Effector memory CD8-positive, alpha-beta T cell (primary cell): ENCODE measurements at regions not wholly inside any gene's neighbourhood (a gene's known extent, or its start where the extent isn't known, plus 50 kb on each side); places are given as distances from the start of the nearest gene placed in this dataset.

ENCODE experiments used
- ATAC-seq: fragments of 150-1000 bp; cut with Tn5 transposase; replicated peaks from 2 replicates; pipeline ENCODE4 v1.10.0; 2021; ENCODE audit warnings: mild to moderate bottlenecking, moderate library complexity
- DNase-seq, 3 experiments: peaks; one replicate each; pipeline ENCODE4 v3.0.0; 2021
- H3K27ac Mint-ChIP-seq, 2 donors: one replicate each; pipeline ENCODE4 v1.8.0; 2022; ENCODE audit warnings: mild to moderate bottlenecking in 2 of 2, mixed read lengths in 2 of 2, moderate library complexity in 2 of 2
- H3K27me3 Mint-ChIP-seq, 2 donors: one replicate each; pipeline ENCODE4 v1.8.0; 2022; ENCODE audit warnings: mixed read lengths in 2 of 2
- H3K36me3 Mint-ChIP-seq: one replicate; pipeline ENCODE4 v1.8.0; 2022; ENCODE audit warnings: mild to moderate bottlenecking, moderate library complexity, mixed read lengths; ENCODE audit not compliant: insufficient read depth
- H3K4me1 Mint-ChIP-seq, 2 donors: one replicate each; pipeline ENCODE4 v1.8.0; 2022; ENCODE audit warnings: low read depth in 2 of 2, mixed read lengths in 2 of 2
- H3K4me3 Mint-ChIP-seq, 2 donors: one replicate each; pipeline ENCODE4 v1.8.0; 2022; ENCODE audit warnings: mild to moderate bottlenecking in 2 of 2, mixed read lengths in 2 of 2, moderate library complexity in 2 of 2
- H3K9me3 Mint-ChIP-seq, 2 donors: one replicate each; pipeline ENCODE4 v1.8.0; 2022; ENCODE audit warnings: mixed read lengths in 2 of 2

DNA sequence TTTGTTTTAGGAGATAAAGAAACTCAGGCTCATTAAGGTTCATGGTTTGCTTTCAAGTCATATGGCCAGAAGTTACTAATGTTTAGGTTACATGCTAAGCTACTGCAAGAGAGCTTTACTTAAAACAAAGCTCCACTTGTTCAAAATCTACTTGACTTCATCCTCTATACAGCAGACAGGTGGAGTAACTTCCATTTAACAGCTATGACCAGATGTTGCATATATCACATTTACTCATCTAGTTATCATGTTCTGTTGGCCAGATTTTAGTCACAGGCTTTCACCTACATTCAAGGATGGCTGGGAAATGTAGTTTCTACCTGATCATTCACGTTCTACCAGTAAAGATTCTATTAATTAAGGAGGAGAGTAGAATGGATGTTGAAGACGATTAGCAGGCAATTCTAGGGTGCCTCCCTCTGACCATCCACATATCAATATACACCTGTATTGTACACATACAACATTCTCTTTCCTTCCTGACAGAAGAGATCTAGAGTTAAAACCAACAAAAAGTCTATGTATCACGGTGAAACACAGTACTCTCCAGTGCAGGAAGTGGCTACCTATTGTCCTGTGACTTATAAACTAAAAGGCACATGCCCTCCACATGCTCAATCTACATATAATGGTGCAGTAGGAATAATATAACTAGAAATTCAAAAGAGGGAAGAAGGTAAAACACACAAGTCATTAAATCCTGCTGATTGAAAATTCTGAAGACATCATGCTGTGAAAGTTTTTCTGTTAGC lies 488.0 kb downstream of the MDFIC start:
- H3K9me3 Mint-ChIP-seq, result no peaks in the 10 kb centered on the region
- DNase-seq (no peak), ATAC-seq (no peak)
- H3K4me1 Mint-ChIP-seq, result peaks cover 10 to 17% of the 10 kb centered on the region in 2 donors
- no peaks in the 10 kb centered on the region for H3K27me3 Mint-ChIP-seq
- H3K4me3 Mint-ChIP-seq, result no peak overlapping the region
- peak overlapping the region in 1 of 2 donors; percentile 10 for H3K27ac Mint-ChIP-seq
- H3K36me3 Mint-ChIP-seq, result peaks cover 4% of the 10 kb centered on the region

DNA sequence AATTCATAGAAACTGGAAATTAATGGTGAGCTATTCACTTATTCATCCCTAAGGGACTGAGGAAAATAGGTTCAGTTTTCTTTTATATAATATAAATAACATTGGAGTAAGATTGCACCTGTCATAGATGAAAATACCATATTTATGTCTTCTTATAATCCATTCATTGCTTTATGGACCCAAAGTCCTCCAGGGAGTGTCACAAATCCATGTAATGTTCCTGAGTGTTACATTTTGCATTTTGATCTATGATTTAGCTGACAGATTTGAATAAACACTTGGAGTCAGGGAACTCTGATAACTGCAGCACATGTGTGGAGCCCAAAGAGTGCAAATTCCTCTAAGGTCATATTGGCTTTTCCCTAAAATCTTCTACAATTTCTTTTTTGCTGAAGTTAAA lies 484.3 kb downstream of the MDFIC start:
- Mint-ChIP-seq H3K9me3 (peaks cover 0 to 2% of the 10 kb centered on the region in 2 donors), H3K4me1 (peaks cover 7 to 14% of the 10 kb centered on the region in 2 donors), H3K27me3 (peaks cover 4 to 5% of the 10 kb centered on the region in 2 donors), H3K36me3 (peaks cover 4% of the 10 kb centered on the region), H3K4me3 (no peak overlapping the region), H3K27ac (no peak overlapping the region)
- ATAC-seq, result no peak
- no peak for DNase-seq

DNA sequence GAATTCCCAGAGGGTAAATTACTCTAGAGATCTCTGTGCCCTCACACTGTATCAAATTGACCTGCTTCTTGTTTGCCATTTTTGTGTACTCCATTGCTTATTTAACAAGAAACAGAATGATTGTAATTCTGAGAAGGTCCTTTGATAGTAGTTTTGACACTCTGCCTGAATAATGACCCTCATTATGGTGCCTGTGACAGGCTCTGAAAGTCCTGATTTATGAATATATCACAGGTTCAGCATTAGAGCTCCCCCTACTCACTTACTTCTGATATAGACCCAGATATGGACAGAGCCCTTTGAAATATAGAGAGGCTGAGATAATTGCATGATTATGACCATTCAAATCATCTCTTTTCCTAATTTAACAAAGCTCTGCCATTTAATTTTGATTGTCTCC lies 465.2 kb downstream of the MDFIC start:
- Mint-ChIP-seq H3K9me3 (no peaks in the 10 kb centered on the region), H3K4me3 (no peak overlapping the region), H3K27ac (no peak overlapping the region), H3K27me3 (peaks cover 0 to 2% of the 10 kb centered on the region in 2 donors), H3K36me3 (no peaks in the 10 kb centered on the region), H3K4me1 (no peaks in the 10 kb centered on the region)
- DNase-seq (no peak), ATAC-seq (no peak)

DNA sequence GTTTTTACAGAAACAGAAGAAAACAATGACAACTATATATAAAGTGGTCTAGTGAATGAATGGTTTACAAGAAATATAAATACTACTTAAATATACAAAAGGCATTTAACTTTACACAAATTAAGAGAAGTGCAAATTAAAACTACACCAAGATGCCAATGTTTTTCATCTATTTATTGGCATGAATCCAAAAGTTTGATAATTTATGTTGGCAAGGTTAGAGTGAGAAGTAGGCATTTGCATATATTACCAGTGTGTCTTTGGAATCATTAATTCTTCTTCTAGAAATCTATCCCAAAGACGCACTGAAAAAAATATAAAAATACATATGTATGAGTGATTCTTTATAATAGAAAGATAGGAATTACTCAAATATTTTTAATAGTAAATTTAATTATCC lies 457.4 kb downstream of the MDFIC start:
- no peaks in the 10 kb centered on the region for H3K4me1 Mint-ChIP-seq
- H3K9me3 Mint-ChIP-seq, result no peaks in the 10 kb centered on the region
- no peak for DNase-seq
- no peaks in the 10 kb centered on the region for H3K36me3 Mint-ChIP-seq
- no peak overlapping the region for H3K4me3 Mint-ChIP-seq
- ATAC-seq, result no peak
- H3K27ac Mint-ChIP-seq, result no peak overlapping the region
- H3K27me3 Mint-ChIP-seq, result peaks cover 0 to 6% of the 10 kb centered on the region in 2 donors

DNA sequence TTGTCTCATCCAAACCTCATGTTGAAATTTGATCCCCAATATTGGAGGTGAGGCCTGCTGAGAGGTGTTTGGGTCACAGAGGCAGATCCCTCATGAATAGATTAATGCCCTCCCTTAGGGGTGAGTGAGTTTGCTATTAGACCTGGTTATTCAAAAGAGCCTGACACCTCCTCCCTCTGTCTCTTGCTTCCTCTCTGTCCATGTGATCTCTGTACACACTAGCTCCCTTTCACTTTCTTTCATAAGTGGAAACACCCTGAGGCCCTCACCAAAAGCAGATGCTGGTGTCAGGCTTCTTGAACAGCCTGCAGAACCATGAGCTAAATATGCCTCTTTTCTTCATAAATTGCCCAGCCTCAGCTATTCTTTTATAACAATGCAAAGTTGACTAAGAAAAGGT lies 447.1 kb downstream of the MDFIC start:
- Mint-ChIP-seq H3K4me3 (no peak overlapping the region), H3K36me3 (no peaks in the 10 kb centered on the region), H3K9me3 (no peaks in the 10 kb centered on the region), H3K4me1 (peaks cover 2 to 4% of the 10 kb centered on the region in 2 donors), H3K27ac (no peak overlapping the region), H3K27me3 (no peaks in the 10 kb centered on the region)
- DNase-seq (no peak), ATAC-seq (peak; percentile 48)

DNA sequence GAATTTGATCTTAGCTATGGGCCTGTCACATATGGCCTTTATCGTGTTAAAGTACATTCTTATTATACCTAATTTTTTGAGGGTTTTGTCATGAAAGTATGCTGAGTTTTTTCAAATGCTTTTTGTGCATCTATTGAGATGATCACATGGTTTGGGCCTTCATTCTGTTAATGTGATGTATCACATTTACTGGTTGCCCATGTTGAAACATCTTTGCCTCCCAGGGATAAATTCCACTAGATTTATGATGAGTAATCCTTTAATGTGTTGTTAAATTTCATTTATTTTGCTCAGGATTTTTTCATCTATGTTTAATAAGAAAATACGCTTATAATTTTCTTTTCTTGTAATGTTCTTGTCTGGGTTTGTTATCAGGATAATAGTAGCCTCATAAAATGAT lies 442.0 kb downstream of the MDFIC start:
- Mint-ChIP-seq H3K36me3 (no peaks in the 10 kb centered on the region), H3K27ac (no peak overlapping the region), H3K4me3 (no peak overlapping the region), H3K4me1 (peaks cover 0 to 3% of the 10 kb centered on the region in 2 donors), H3K27me3 (no peaks in the 10 kb centered on the region), H3K9me3 (no peaks in the 10 kb centered on the region)
- DNase-seq, result no peak
- ATAC-seq, result no peak

DNA sequence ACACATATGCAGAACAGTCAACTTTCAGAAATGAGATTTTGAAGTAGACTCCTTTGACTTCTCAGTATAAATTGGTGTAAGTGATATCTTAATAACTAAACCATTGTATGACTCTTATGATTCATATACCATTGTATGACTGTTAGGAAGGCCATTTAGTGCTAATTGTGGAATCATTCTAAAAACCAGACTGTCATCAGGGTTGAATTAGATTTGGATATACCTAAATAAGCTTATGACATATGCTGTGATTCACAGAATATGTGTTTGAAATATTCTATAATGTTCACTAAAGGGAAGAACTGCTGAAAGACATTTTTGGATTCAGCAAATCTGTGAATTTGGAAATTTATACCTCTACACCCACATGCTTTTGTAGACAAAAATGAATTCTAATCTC lies 438.1 kb downstream of the MDFIC start:
- Mint-ChIP-seq H3K9me3 (no peaks in the 10 kb centered on the region), H3K4me1 (peaks cover 0 to 4% of the 10 kb centered on the region in 2 donors), H3K27me3 (no peaks in the 10 kb centered on the region), H3K4me3 (no peak overlapping the region), H3K27ac (no peak overlapping the region), H3K36me3 (no peaks in the 10 kb centered on the region)
- ATAC-seq (no peak), DNase-seq (no peak)

DNA sequence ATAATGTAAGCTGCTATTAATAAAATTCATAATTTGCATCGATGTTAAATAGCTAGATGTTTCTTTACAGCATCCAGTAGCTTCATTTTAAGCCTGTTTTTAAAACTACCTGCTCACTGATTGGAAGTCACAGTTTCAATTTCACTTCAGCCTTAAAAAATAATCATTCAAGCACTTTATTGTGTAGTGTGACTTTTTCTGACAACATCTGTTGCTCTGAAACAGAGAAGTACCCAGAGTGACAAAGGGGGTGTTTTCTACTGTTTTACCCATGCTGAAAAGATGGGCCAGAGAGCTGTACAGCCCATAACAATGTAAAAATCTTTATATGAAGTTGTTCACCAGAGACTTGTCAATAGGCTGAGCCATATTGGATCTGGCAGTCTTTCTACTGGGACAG lies 437.2 kb downstream of the MDFIC start:
- H3K27me3 Mint-ChIP-seq, result no peaks in the 10 kb centered on the region
- H3K36me3 Mint-ChIP-seq, result no peaks in the 10 kb centered on the region
- H3K4me3 Mint-ChIP-seq, result no peak overlapping the region
- no peak for DNase-seq
- ATAC-seq, result no peak
- no peak overlapping the region for H3K27ac Mint-ChIP-seq
- H3K9me3 Mint-ChIP-seq, result no peaks in the 10 kb centered on the region
- H3K4me1 Mint-ChIP-seq, result peaks cover 0 to 4% of the 10 kb centered on the region in 2 donors

DNA sequence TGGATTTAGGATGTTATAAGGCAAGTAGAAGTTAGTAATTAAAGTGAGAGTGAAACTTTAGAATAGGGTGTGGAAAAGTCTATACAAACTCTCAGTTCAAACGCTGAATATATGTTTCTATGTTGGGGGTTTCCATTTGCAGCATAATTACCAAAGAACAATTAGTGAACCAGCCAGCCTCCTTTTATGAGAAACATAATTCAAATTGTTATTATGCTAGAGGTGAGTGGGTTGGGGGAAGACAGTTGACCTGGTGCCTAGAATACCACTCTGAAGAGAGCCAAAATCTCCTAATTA lies 435.8 kb downstream of the MDFIC start:
- H3K27me3 Mint-ChIP-seq, result no peaks in the 10 kb centered on the region
- H3K27ac Mint-ChIP-seq, result no peak overlapping the region
- peaks cover 0 to 4% of the 10 kb centered on the region in 2 donors for H3K4me1 Mint-ChIP-seq
- no peaks in the 10 kb centered on the region for H3K9me3 Mint-ChIP-seq
- no peak overlapping the region for H3K4me3 Mint-ChIP-seq
- DNase-seq (no peak), ATAC-seq (no peak)
- peaks cover 2% of the 10 kb centered on the region for H3K36me3 Mint-ChIP-seq

DNA sequence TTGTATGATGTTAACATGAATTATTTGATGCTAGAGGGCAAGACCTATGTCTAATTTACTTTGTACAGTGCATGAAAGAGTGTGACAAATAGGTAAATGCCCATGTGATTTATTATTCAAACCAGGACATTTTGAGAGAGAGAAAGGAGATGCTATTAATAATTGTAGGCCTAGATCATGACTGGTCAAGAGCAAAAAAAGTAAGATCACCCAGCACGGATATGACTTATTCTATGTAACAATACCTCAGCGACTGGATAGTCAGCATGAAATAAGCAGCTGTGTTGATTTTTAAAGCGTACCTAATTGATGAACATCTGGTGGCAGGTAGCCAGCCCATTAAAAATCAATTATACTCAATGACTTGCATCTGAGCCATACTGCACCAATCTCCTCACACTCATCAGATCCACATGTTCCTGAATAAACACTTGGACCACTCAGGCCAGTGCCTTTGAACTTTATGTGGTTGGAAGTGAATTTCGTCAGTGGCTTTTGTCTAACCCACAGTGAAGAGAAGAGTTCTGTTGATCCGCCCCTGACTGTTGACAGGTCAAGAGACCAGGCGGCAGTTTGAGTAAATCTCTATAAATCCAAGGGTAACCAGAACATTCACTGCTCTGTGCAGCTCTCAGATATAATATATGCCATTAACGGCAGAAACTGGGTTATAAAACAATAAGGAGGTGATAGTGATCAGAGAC lies 435.3 kb downstream of the MDFIC start:
- no peak for ATAC-seq

DNA sequence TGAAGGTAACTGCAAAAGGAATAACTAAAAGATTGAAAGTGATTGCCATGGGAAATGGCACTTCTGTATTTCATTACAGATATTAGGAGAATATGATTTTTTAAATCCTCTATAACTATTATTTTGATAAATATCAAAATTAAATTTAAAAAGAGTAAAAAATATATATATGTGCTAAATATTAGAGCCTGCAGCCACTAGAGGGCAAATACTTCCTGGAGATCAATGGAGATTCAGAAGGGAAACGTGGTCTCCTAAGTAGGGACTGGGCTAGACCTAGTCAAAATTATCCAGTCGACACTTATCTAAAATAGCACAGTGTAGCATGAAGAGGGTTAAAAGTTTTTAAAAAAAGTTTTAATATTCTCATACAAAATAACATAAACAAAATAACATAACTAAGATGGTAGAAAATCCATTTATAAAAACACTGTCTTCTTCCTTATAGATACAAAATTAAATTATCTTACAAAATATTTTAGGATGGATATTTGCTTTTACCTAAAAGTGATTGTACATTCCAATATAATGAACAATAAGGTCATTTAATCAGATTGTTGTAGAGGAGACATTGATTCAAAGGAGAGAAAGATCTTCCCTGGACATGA lies 434.3 kb downstream of the MDFIC start:
- ATAC-seq (no peak), DNase-seq (no peak)
- Mint-ChIP-seq H3K4me3 (no peak overlapping the region), H3K36me3 (peaks cover 2% of the 10 kb centered on the region), H3K4me1 (peaks cover 0 to 4% of the 10 kb centered on the region in 2 donors), H3K27me3 (peaks cover 0 to 9% of the 10 kb centered on the region in 2 donors), H3K27ac (no peak overlapping the region), H3K9me3 (no peaks in the 10 kb centered on the region)

More for the DNA sequence above, 435.3 kb downstream of the MDFIC start:
- H3K27ac Mint-ChIP-seq, result no peak overlapping the region
- H3K9me3 Mint-ChIP-seq, result no peaks in the 10 kb centered on the region
- no peak for DNase-seq
- H3K4me3 Mint-ChIP-seq, result no peak overlapping the region
- peaks cover 0 to 4% of the 10 kb centered on the region in 2 donors for H3K4me1 Mint-ChIP-seq
- H3K36me3 Mint-ChIP-seq, result peaks cover 2% of the 10 kb centered on the region
- H3K27me3 Mint-ChIP-seq, result peaks cover 0 to 5% of the 10 kb centered on the region in 2 donors

DNA sequence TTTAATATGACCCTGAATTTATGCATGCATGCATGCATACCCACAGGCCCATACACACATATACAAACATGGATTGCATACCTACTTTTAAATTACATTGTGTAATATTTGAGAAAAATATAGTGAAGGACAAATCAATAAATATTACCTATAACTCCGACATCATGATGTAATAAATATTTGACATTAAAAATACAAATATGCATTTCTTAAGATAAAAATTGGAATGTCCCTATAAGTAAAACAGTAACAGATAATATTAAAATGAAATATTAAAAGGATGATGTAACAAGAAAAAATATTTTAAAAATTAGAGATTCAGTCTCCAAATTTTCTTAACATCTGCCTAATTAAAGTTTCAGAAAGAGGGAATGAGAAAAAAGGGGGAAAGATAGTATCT lies 433.0 kb downstream of the MDFIC start:
- Mint-ChIP-seq H3K36me3 (peaks cover 2% of the 10 kb centered on the region), H3K27me3 (peaks cover 0 to 10% of the 10 kb centered on the region in 2 donors), H3K4me3 (no peak overlapping the region), H3K27ac (no peak overlapping the region), H3K9me3 (no peaks in the 10 kb centered on the region), H3K4me1 (peaks cover 0 to 4% of the 10 kb centered on the region in 2 donors)
- ATAC-seq (no peak), DNase-seq (no peak)

DNA sequence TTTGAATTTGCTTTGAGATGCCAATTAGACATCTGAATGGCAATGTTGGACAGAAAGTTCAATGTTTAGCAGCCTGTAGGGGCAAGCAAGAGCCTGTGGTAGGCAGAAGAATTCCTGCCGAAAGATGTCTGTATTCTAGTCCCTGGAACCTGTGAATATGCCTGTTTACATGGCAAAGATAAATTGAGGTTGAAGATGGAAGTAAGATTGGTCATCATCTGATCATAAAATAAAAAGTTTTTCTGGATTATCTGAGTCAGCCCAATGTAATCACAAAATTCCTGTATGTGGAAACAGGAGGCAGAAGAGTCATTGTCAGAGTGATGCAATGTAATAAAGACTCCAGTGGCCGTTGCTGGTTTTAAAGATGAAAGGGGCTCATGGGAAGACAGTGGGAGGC lies 430.5 kb downstream of the MDFIC start:
- DNase-seq (no peak), ATAC-seq (no peak)
- Mint-ChIP-seq H3K9me3 (no peaks in the 10 kb centered on the region), H3K4me1 (peaks cover 0 to 2% of the 10 kb centered on the region in 2 donors), H3K27ac (no peak overlapping the region), H3K36me3 (peaks cover 5% of the 10 kb centered on the region), H3K27me3 (peaks cover 0 to 21% of the 10 kb centered on the region in 2 donors), H3K4me3 (no peak overlapping the region)

DNA sequence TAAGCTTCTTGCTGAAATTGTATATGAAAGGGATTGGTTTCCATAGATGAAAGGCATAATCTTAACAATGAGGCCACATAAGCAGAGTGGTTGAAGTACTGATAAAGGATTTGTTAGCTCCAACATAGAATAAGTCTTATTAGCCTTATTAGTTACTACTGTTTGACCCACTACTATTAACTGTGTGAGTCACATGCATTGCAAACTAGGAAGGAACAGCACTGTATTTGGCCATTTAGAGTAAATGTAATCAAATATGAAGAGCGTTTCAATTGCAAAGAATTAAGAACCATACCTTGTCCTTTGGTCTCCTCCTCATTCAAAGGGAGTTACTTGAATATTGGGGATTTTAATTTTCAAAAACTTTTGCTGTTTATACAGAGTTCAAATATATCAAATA lies 428.9 kb downstream of the MDFIC start:
- H3K4me3 Mint-ChIP-seq, result no peak overlapping the region
- DNase-seq (no peak), ATAC-seq (no peak)
- peaks cover 0 to 24% of the 10 kb centered on the region in 2 donors for H3K27me3 Mint-ChIP-seq
- H3K9me3 Mint-ChIP-seq, result no peaks in the 10 kb centered on the region
- H3K4me1 Mint-ChIP-seq, result peaks cover 0 to 2% of the 10 kb centered on the region in 2 donors
- H3K36me3 Mint-ChIP-seq, result peaks cover 5% of the 10 kb centered on the region
- H3K27ac Mint-ChIP-seq, result no peak overlapping the region
